Duodenal mucosa (tissue), 2 donors: ENCODE measurements at regions not wholly inside any gene's neighbourhood (a gene's known extent, or its start where the extent isn't known, plus 50 kb on each side); places are given as distances from the start of the nearest gene placed in this dataset.

ENCODE experiments used
- H3K27ac ChIP-seq: one replicate; pipeline ENCODE4 v1.7.0; 2013; ENCODE audit warnings: low read depth, low read length
- H3K27me3 ChIP-seq, 2 donors: one replicate each; pipeline ENCODE4 v1.7.0; 2013; ENCODE audit warnings: low read length in 2 of 2, control low read depth in 1 of 2; ENCODE audit not compliant: insufficient read depth in 2 of 2, control insufficient read depth in 1 of 2
- H3K36me3 ChIP-seq, 2 donors: one replicate each; pipeline ENCODE4 v1.7.0; 2013; ENCODE audit warnings: low read length in 2 of 2, control low read depth in 1 of 2; ENCODE audit not compliant: insufficient read depth in 2 of 2, control insufficient read depth in 1 of 2
- H3K4me1 ChIP-seq, 2 donors: one replicate each; pipeline ENCODE4 v1.7.0; 2013; ENCODE audit warnings: low read length in 2 of 2, control low read depth in 1 of 2; ENCODE audit not compliant: insufficient read depth in 2 of 2, control insufficient read depth in 1 of 2
- H3K4me3 ChIP-seq, 2 donors: one replicate each; pipeline ENCODE4 v1.7.0; 2013; ENCODE audit warnings: low read length in 2 of 2, low read depth in 1 of 2
- H3K9ac ChIP-seq, 2 donors: one replicate each; pipeline ENCODE4 v1.7.0; 2013; ENCODE audit warnings: low read length in 2 of 2, low read depth in 1 of 2
- H3K9me3 ChIP-seq, 2 donors: one replicate each; pipeline ENCODE4 v1.7.0; 2013; ENCODE audit warnings: low read length in 2 of 2, control low read depth in 1 of 2; ENCODE audit not compliant: control insufficient read depth in 1 of 2

DNA sequence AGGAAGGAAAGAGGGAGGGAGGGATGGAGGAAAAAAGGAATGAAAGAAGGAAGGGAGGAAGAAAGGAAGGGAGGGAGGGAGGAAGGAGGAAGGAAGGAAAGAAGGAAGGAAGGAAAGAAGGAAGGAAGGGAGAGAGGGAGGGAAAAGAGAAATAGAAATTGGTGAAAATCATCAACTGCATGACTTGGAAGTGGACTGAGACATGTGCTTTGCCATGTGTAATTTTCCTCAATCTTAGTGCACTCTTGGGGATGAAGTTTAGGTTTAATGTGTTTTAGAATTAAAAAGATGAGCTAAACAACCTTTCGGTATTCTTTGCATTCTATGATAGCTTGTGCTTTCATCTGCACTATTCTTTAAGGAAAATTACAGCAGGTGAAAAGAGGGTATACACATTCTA lies 320.1 kb upstream of the GALNT5 start:
- no peaks in the 10 kb centered on the region for H3K9me3 ChIP-seq
- no peak overlapping the region for H3K27ac ChIP-seq
- H3K27me3 ChIP-seq, result no peaks in the 10 kb centered on the region
- no peak overlapping the region for H3K4me3 ChIP-seq
- no peaks in the 10 kb centered on the region for H3K36me3 ChIP-seq
- no peak overlapping the region for H3K9ac ChIP-seq
- H3K4me1 ChIP-seq, result no peaks in the 10 kb centered on the region

- H3K27me3 ChIP-seq, result no peaks in the 10 kb centered on the region
- no peaks in the 10 kb centered on the region for H3K9me3 ChIP-seq
- H3K27ac ChIP-seq, result no peak overlapping the region
- no peak overlapping the region for H3K4me3 ChIP-seq
- H3K4me1 ChIP-seq, result no peaks in the 10 kb centered on the region
- no peaks in the 10 kb centered on the region for H3K36me3 ChIP-seq
- H3K9ac ChIP-seq, result no peak overlapping the region
These were observed 312.6 kb upstream of the GALNT5 start for GRCh38 chr2:156944871-156945270.

DNA sequence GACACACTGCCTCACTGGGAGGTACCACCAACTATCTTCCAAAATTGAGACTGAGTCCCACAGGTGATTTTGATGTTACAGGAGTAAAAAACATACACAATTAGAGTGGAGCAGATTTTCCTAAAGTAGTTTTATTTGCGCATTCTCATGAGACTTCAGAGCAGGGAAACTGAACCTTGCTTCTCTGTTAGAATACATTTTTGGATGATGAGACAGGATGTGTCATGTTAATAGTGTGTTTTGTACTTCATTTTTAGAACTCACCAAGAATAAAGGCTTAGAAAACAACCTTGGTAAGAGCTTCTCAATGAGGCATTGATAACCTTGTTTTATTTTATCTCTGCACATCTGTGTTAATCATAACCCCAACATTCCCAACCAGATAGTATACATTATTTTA lies 310.2 kb upstream of the GALNT5 start:
- Histone ChIP-seq H3K4me3 (no peak overlapping the region), H3K27me3 (no peaks in the 10 kb centered on the region), H3K36me3 (no peaks in the 10 kb centered on the region), H3K27ac (no peak overlapping the region), H3K9me3 (no peaks in the 10 kb centered on the region), H3K9ac (no peak overlapping the region), H3K4me1 (no peaks in the 10 kb centered on the region)

GRCh38 chr2:156955701-156956100 lies 301.8 kb upstream of the GALNT5 start:
- no peaks in the 10 kb centered on the region for H3K27me3 ChIP-seq
- no peak overlapping the region for H3K4me3 ChIP-seq
- H3K36me3 ChIP-seq, result no peaks in the 10 kb centered on the region
- H3K9me3 ChIP-seq, result peaks cover 6 to 12% of the 10 kb centered on the region in 2 donors
- no peaks in the 10 kb centered on the region for H3K4me1 ChIP-seq
- no peak overlapping the region for H3K9ac ChIP-seq
- H3K27ac ChIP-seq, result no peak overlapping the region

GRCh38 chr2:156956161-156956560 lies 301.3 kb upstream of the GALNT5 start:
- Histone ChIP-seq H3K9me3 (peaks cover 6 to 12% of the 10 kb centered on the region in 2 donors), H3K36me3 (no peaks in the 10 kb centered on the region), H3K27me3 (no peaks in the 10 kb centered on the region), H3K27ac (no peak overlapping the region), H3K4me3 (no peak overlapping the region), H3K4me1 (no peaks in the 10 kb centered on the region), H3K9ac (no peak overlapping the region)

- Histone ChIP-seq H3K9me3 (peaks cover 6 to 12% of the 10 kb centered on the region in 2 donors), H3K4me1 (no peaks in the 10 kb centered on the region), H3K36me3 (no peaks in the 10 kb centered on the region), H3K9ac (no peak overlapping the region), H3K27me3 (no peaks in the 10 kb centered on the region), H3K4me3 (no peak overlapping the region), H3K27ac (no peak overlapping the region)
These were observed 299.1 kb upstream of the GALNT5 start for GRCh38 chr2:156958374-156958773.

DNA sequence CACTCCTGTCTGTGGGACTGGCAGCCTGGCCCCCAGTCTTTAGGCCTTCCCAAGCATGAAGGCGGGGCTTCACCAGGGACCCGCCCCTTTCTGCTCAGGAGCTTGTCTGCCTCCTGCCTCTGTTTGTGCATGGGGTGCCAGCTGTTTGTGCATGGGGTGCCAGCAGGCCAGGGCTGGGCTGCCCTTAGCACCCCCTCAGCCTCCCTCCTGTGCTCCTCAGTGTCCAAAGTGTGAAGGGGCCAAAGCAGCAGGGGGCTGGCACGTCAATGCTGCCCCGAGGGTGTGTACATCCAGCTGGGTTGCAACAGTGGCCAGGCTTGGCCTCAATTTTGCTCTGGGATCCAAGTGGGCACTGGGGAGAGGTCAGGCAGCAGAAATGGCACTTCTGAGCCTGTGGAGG lies 298.0 kb upstream of the GALNT5 start:
- H3K27ac ChIP-seq, result no peak overlapping the region

GRCh38 chr2:156982615-156983014 lies 274.9 kb upstream of the GALNT5 start:
- Histone ChIP-seq H3K9me3 (no peaks in the 10 kb centered on the region), H3K36me3 (no peaks in the 10 kb centered on the region), H3K27ac (no peak overlapping the region)

More for the DNA sequence above, 298.0 kb upstream of the GALNT5 start:
- Histone ChIP-seq H3K9me3 (peaks cover 6 to 12% of the 10 kb centered on the region in 2 donors), H3K4me3 (no peak overlapping the region), H3K27me3 (no peaks in the 10 kb centered on the region), H3K4me1 (no peaks in the 10 kb centered on the region), H3K9ac (no peak overlapping the region), H3K36me3 (no peaks in the 10 kb centered on the region)

DNA sequence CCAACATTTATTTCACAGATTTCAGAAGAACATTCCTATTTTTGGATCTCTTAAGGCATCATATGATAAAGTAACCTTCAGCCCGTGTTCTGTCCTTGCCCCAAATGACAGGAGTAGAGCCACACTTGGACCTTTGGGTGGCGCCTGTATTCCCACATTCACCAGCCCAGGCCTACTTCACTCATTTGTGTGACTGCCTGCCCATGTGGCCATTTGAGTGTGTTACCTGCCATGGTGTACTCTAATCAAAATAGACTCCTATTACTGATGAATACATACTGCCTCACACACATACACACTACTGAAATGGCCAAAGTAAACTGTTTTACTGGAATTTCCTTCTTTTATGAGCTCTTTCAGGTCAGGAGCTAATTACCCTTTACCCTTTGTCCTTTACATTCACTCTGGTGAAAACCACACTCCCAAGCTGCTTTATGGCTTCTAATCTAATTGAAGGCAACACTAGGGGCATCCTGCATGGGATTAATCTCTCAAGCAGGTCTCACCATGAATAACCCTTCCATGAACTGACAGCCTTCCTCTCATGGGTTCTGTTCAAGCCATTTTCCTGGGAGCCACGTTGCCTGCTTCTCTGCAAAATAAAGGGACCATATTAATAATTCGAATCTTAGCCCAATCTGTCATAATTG lies 271.0 kb upstream of the GALNT5 start:
- Histone ChIP-seq H3K9ac (no peak overlapping the region), H3K4me1 (peaks cover 0 to 6% of the 10 kb centered on the region in 2 donors), H3K36me3 (no peaks in the 10 kb centered on the region), H3K27me3 (no peaks in the 10 kb centered on the region), H3K9me3 (no peaks in the 10 kb centered on the region), H3K4me3 (no peak overlapping the region), H3K27ac (no peak overlapping the region)

More at GRCh38 chr2:156982615-156983014, 274.9 kb upstream of the GALNT5 start:
- Histone ChIP-seq H3K27me3 (no peaks in the 10 kb centered on the region), H3K9ac (no peak overlapping the region), H3K4me1 (peaks cover 0 to 6% of the 10 kb centered on the region in 2 donors), H3K4me3 (no peak overlapping the region)

DNA sequence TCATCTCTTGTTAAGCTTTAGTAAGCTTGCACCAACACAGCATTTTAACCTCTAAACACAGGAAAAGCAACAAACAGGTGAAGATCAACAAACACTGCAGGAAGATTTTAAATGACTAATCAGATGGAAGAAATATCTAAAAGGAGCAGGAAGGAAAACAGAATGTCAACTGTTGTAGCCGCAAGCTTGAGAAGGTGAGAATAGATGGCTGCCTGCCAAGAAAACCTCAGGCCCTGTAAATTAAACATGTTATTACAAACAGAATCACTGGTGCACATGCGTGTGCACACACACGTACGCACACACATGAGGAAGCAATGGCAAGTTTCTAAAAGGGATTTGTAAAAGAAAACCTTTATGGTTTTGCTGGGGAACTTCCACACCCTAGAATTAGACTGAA lies 257.8 kb upstream of the GALNT5 start:
- H3K9me3 ChIP-seq, result no peaks in the 10 kb centered on the region
- no peak overlapping the region for H3K27ac ChIP-seq
- H3K27me3 ChIP-seq, result no peaks in the 10 kb centered on the region
- no peak overlapping the region for H3K4me3 ChIP-seq
- no peak overlapping the region for H3K9ac ChIP-seq
- H3K36me3 ChIP-seq, result no peaks in the 10 kb centered on the region
- H3K4me1 ChIP-seq, result no peaks in the 10 kb centered on the region
